Gastrocnemius medialis (tissue), 4 donors: ENCODE measurements at regions not wholly inside any gene's neighbourhood (a gene's known extent, or its start where the extent isn't known, plus 50 kb on each side); places are given as distances from the start of the nearest gene placed in this dataset.

Source experiments
- ATAC-seq, 2 donors: fragments of 150-250 bp; one replicate each; pipeline ENCODE4 v1.9.1; 2016
- DNase-seq, 2 donors: peaks; one replicate each; pipeline ENCODE4 v3.0.0-alpha.2; 2019
- H3K27ac ChIP-seq, 4 donors: fragments of 200-600 bp; sonication (generic); 1 replicate in 1 of 4; 2 replicates in 3 of 4; pipeline ENCODE4 v1.5.1; 2016 to 2018; ENCODE audit warnings: mild to moderate bottlenecking in 2 of 4, moderate library complexity in 1 of 4
- H3K27me3 ChIP-seq, 3 donors: fragments of 200-600 bp; sonication (generic) in 2 of 3; 1 replicate in 1 of 3; 2 replicates in 2 of 3; pipeline versions ENCODE4 v1.5.1 to v1.6.0; 2016 to 2019; ENCODE audit warnings: mild to moderate bottlenecking in 1 of 3, moderate library complexity in 1 of 3
- H3K36me3 ChIP-seq, 2 donors: fragments of 200-600 bp; sonication (generic) in 1 of 2; one replicate each; pipeline ENCODE4 v1.5.1; 2017 to 2018
- H3K4me1 ChIP-seq, 2 donors: fragments of 200-600 bp; sonication (generic) in 1 of 2; one replicate each; pipeline ENCODE4 v1.5.1; 2016 to 2017; ENCODE audit warnings: mild to moderate bottlenecking in 2 of 2
- H3K4me3 ChIP-seq, 4 donors: fragments of 200-600 bp; sonication (generic) in 3 of 4; 1 replicate in 1 of 4; 2 replicates in 3 of 4; pipeline ENCODE4 v1.5.1; 2016 to 2019; ENCODE audit warnings: mild to moderate bottlenecking in 2 of 4
- H3K9me3 ChIP-seq, 3 donors: fragments of 200-600 bp; sonication (generic) in 2 of 3; 1 replicate in 1 of 3; 2 replicates in 2 of 3; pipeline ENCODE4 v1.5.1; 2016 to 2019
- POLR2A ChIP-seq, 2 donors: fragments of 450-650 bp; IDR thresholded peaks; one replicate each; pipeline ENCODE4 v1.6.1; 2017; ENCODE audit warnings: antibody characterized with exemption in 2 of 2, mild to moderate bottlenecking in 2 of 2, moderate library complexity in 2 of 2
- in situ Hi-C, 4 donors: fragments of 200-750 bp; cut with MboI; loops; one replicate each; pipeline versions ENCODE4 v1.15.0 to v1.8.0; 2017; ENCODE audit warnings: low sequenced_read_pairs in 4 of 4
- intact Hi-C: fragments of 100-400 bp; cut with DNase I; formaldehyde crosslinking; loops from one replicate; pipeline ENCODE4 v1.15.1; 2023; ENCODE audit warnings: low total_unique reads
- TF ChIP-seq, protein P1 (sequence below), 5 experiments: fragments of 450-650 bp in 3 of 5; fragments of 200-600 bp in 2 of 5; sonication (generic) in 2 of 5; IDR thresholded peaks in 4 of 5; conservative IDR thresholded peaks in 1 of 5; 1 replicate in 4 of 5; 2 replicates in 1 of 5; pipeline ENCODE4 v1.5.1; 2016 to 2019; ENCODE audit warnings: antibody characterized with exemption in 5 of 5, mild to moderate bottlenecking in 3 of 5, moderate library complexity in 3 of 5

DNA sequence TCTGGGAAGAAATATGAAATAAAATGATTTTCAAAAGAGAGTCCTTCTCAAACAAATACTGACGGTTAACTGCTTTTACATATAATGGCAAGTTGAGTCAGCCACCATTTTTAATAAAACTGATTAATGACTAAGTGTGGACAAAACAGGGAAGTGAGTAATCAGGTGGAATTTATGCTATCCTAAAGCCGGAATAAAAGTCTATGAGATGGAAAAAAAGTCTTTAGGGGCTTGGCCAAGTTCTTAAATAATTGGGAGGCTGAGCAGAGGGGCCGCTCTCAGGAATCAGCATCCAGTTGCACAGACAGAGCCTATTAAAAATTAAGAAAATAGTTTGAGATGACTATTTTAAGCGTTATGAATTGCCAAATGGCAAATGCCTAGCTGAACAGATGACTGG lies 58.6 kb upstream of the AFF3 start:
- in situ Hi-C loops = no loop called here
- TF ChIP-seq, protein P1, sequence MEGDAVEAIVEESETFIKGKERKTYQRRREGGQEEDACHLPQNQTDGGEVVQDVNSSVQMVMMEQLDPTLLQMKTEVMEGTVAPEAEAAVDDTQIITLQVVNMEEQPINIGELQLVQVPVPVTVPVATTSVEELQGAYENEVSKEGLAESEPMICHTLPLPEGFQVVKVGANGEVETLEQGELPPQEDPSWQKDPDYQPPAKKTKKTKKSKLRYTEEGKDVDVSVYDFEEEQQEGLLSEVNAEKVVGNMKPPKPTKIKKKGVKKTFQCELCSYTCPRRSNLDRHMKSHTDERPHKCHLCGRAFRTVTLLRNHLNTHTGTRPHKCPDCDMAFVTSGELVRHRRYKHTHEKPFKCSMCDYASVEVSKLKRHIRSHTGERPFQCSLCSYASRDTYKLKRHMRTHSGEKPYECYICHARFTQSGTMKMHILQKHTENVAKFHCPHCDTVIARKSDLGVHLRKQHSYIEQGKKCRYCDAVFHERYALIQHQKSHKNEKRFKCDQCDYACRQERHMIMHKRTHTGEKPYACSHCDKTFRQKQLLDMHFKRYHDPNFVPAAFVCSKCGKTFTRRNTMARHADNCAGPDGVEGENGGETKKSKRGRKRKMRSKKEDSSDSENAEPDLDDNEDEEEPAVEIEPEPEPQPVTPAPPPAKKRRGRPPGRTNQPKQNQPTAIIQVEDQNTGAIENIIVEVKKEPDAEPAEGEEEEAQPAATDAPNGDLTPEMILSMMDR (IDR thresholded peaks at IDR 0.05 in 4 of 5, conservative IDR thresholded peaks at IDR 0.05 in 1 of 5) = no peak
- no peak for ATAC-seq
- H3K36me3 ChIP-seq = no peaks in the 10 kb centered on the region
- H3K27ac ChIP-seq = no peak overlapping the region
- H3K9me3 ChIP-seq = no peaks in the 10 kb centered on the region
- no peaks in the 10 kb centered on the region for H3K27me3 ChIP-seq
- no peak for DNase-seq
- no peak overlapping the region for H3K4me3 ChIP-seq
- intact Hi-C loops = no loop called here
- H3K4me1 ChIP-seq = peaks cover 13 to 18% of the 10 kb centered on the region in 2 donors

DNA sequence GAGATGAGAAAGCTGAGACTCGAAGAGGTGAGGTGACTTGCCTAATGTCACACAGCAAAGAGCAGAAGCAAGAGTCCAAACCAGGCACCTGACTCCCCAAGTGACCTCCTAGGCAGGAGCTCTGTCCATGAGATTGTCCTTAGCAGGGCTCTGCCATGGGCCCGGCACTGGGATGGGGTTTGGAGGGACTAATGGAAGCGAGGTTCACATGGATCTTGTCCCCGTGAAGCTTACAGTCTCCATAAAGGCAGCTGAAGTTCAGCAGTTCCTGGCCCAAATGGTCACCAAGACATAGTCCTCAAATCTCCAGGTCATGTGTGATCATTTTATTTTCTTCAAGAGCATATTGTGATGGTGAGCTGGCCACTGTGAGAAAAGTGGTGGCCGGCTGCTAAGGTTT lies 57.0 kb upstream of the AFF3 start:
- DNase-seq (no peak), ATAC-seq (no peak)
- H3K4me3 ChIP-seq = no peak overlapping the region
- no peak for TF ChIP-seq POLR2A (IDR thresholded peaks at IDR 0.05)
- TF ChIP-seq, protein P1 (IDR thresholded peaks at IDR 0.05 in 4 of 5, conservative IDR thresholded peaks at IDR 0.05 in 1 of 5) = no peak
- in situ Hi-C loops (no loop called here), intact Hi-C loops (no loop called here)
- H3K27ac ChIP-seq = no peak overlapping the region
- H3K27me3 ChIP-seq = no peaks in the 10 kb centered on the region
- H3K36me3 ChIP-seq = no peaks in the 10 kb centered on the region
- no peaks in the 10 kb centered on the region for H3K9me3 ChIP-seq
- H3K4me1 ChIP-seq = peaks cover 13 to 18% of the 10 kb centered on the region in 2 donors

DNA sequence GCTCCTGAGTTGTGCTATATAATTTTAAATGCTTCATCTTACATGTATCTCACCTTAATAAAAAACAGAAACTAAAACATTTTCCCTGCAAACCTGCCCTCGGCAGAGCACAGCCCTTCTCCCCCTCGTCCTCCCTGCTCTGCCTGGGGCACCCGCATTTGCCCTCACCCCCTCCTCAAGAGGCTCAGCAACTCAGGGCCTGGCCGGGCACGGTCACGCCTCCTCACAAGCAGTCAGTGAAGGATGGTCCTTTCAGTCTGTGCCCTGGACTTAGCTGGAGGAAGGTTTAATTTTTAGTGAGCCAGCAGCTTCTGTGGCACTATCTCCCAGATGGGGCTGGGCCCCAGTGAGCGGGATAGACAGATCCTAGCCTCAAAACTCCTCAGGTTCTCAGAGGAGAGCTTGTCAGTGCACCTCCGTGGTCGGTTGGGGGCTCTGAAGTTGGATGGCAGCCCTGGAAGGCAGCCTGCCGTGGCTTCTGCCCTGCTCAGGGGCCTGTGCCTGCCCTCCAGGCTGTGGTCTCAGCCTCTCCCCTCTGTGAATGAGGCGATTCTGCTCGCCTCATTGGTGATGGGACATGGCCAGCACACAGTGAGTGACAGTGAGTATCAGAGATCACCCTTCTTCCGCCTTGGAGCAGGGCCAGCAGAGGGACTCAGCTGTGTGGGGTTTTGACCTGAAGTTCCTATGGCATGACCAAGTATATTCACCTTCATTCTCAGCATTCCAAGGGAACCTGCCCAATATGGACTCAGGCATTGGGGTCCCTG lies 56.3 kb upstream of the AFF3 start:
- in situ Hi-C loops = no loop called here
- H3K4me1 ChIP-seq = peaks cover 13 to 21% of the 10 kb centered on the region in 2 donors
- no peak for TF ChIP-seq POLR2A (IDR thresholded peaks at IDR 0.05)
- TF ChIP-seq, protein P1 (IDR thresholded peaks at IDR 0.05 in 4 of 5, conservative IDR thresholded peaks at IDR 0.05 in 1 of 5) = no peak
- H3K4me3 ChIP-seq = no peak overlapping the region
- no peaks in the 10 kb centered on the region for H3K27me3 ChIP-seq
- H3K27ac ChIP-seq = peak overlapping the region; percentile 46 to 67 (median 62)
- H3K36me3 ChIP-seq = no peaks in the 10 kb centered on the region
- intact Hi-C loops = no loop called here
- DNase-seq (no peak), ATAC-seq (no peak)
- H3K9me3 ChIP-seq = no peaks in the 10 kb centered on the region

DNA sequence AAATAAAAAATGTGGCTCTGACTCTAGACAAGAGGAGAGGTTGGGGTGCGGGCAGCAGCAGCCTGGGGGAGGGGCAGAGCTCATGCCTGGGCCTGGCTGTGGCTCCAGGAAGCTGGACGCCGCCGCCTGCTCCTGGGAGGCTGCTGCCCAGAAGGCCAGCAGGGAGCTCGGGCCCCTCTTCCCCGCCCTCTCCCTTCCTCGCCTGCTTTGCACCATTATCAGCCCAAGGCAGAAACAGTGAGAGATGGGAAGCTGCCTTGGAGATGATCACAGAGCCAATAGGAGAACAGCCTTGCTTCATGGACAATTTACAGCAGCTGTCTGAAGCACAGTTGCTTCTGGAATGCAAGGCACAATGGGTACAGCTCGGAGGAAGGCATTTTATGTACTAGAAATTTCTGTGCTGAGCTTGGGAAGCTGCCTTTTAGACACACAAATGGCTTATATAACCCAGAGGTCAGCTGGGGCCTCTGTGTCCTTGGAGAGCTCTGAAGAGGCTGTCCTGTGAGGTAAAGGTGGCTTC lies 55.3 kb upstream of the AFF3 start:
- H3K4me1 ChIP-seq = peaks cover 18 to 31% of the 10 kb centered on the region in 2 donors
- intact Hi-C loops = no loop called here
- no peak overlapping the region for H3K4me3 ChIP-seq
- ATAC-seq = peak; percentile 41 to 58
- no peaks in the 10 kb centered on the region for H3K36me3 ChIP-seq
- no peaks in the 10 kb centered on the region for H3K27me3 ChIP-seq
- peak in 1 of 2 donors; percentile 20 for DNase-seq
- peak overlapping the region; percentile 46 to 67 (median 62) for H3K27ac ChIP-seq
- no peak for TF ChIP-seq POLR2A (IDR thresholded peaks at IDR 0.05)
- TF ChIP-seq, protein P1 (IDR thresholded peaks at IDR 0.05 in 4 of 5, conservative IDR thresholded peaks at IDR 0.05 in 1 of 5) = no peak
- in situ Hi-C loops = no loop called here
- H3K9me3 ChIP-seq = no peaks in the 10 kb centered on the region
